ENCODE measurements at regions not wholly inside any gene's neighbourhood (a gene's known extent, or its start where the extent isn't known, plus 50 kb on each side); places are given as distances from the start of the nearest gene placed in this dataset.

DNA sequence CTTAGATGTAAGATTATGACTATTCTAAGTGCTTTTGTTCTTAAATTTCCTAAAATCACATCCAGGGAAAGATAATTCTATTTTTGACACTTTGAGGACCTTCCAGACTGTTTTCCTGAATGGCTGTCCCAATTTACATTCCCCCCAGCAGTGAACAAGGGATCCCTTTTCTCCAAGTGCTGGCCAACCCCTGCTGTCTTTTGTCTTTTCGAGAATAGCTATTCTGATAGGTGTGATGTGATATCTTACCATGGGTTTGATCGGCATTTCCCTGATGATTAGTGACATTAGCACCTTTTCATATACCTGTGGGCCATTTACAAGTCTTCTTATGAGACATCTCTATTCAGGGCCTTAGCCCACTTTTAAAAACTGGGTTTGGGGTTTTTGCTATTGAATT is 526.7 kb upstream of the FZD8 start:
- H3K9me3 Mint-ChIP-seq (ENCODE audit: unreplicated experiment): no peaks in the 10 kb centered on the region
- H3K4me1 Mint-ChIP-seq (ENCODE audit: low read depth, unreplicated experiment): peaks cover 18% of the 10 kb centered on the region
- Histone ChIP-seq H3K9me3 (ENCODE audit: insufficient read depth, low read depth, low read length) (no peaks in the 10 kb centered on the region), H3K4me2 (ENCODE audit: low read length) (no peak overlapping the region), H4K20me1 (ENCODE audit: insufficient read depth, low read length) (no peaks in the 10 kb centered on the region), H3K4me3 (ENCODE audit: insufficient read depth, low read depth, low read length) (no peak overlapping the region), H3K4me1 (ENCODE audit: insufficient read depth, low read length) (peaks cover 23% of the 10 kb centered on the region), H3K79me2 (ENCODE audit: insufficient read depth, low read length) (no peaks in the 10 kb centered on the region), H3K9ac (ENCODE audit: low read length) (no peak overlapping the region), H3K27ac (ENCODE audit: low read depth, low read length) (no peak overlapping the region), H2AFZ (ENCODE audit: low read depth, low read length) (no peak overlapping the region), H3K36me3 (ENCODE audit: insufficient read depth, low read length) (no peaks in the 10 kb centered on the region), H3K27me3 (ENCODE audit: insufficient read depth, low read length) (no peaks in the 10 kb centered on the region)
- no peak for FAIRE-seq
- no peak for DNase-seq (ENCODE audit: low read depth)
- H3K27me3 Mint-ChIP-seq (ENCODE audit: low read depth, unreplicated experiment): no peaks in the 10 kb centered on the region
- H3K36me3 Mint-ChIP-seq (ENCODE audit: low read depth, unreplicated experiment): no peaks in the 10 kb centered on the region
- no peak for TF ChIP-seq EZH2 (IDR thresholded peaks at IDR 0.05; ENCODE audit: insufficient read depth, low read length)
- no peak for TF ChIP-seq CTCF (IDR thresholded peaks at IDR 0.05; ENCODE audit: insufficient read depth, low read depth, low read length)
- no peak overlapping the region for H3K4me3 Mint-ChIP-seq (ENCODE audit: unreplicated experiment)
- H3K27ac Mint-ChIP-seq (ENCODE audit: unreplicated experiment): no peak overlapping the region

DNA sequence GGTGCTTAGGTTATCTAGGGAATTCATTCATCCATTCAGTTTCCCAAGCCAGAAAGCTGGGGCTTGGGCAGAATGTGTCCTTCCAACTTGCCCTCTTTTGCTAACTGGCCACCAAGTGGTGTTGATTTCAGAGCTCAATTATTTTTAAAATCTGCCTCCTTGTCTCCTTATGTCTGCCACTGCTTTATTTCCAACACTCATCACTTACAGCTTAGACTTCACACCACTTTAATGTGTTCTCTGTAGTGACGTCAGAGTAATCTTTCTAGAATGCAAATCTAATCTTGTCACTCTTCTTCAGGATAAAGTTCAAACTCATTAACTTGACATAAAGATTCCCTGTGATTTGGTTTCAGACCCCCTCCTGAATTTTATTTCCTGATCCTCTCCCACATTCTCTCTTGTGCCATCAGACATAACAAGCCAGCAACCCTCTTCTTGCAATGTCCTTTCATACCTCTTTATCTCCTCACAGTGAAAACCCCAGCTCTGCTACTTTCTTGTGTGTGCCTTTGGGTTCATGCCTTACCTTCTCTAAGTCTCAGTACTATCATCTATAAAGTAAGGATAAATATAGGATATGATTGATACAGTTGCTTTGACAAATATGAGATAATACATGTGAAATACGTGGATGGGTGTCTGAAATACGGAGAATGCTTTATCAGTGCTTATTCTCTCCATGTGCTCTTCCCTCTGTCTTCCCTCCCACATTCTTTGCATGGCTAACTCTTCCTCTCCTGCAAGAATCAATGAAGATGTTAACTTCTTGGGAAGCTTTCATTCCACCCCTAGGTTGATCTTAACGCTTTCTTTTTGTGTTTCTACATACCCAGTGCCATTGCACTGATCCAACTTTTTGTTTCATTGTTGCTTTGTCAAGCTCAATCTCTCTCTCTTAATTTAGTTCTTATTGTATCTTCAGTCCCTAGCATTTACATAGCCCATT is 522.7 kb upstream of the FZD8 start:
- no peaks in the 10 kb centered on the region for H3K36me3 Mint-ChIP-seq (ENCODE audit: low read depth, unreplicated experiment)

More for the DNA sequence above, 522.7 kb upstream of the FZD8 start:
- H3K4me3 Mint-ChIP-seq (ENCODE audit: unreplicated experiment): no peak overlapping the region
- no peaks in the 10 kb centered on the region for H3K27me3 Mint-ChIP-seq (ENCODE audit: low read depth, unreplicated experiment)
- Histone ChIP-seq H3K9me3 (ENCODE audit: insufficient read depth, low read depth, low read length) (no peaks in the 10 kb centered on the region), H3K36me3 (ENCODE audit: insufficient read depth, low read length) (no peaks in the 10 kb centered on the region), H3K79me2 (ENCODE audit: insufficient read depth, low read length) (no peaks in the 10 kb centered on the region), H2AFZ (ENCODE audit: low read depth, low read length) (no peak overlapping the region), H3K4me2 (ENCODE audit: low read length) (no peak overlapping the region), H4K20me1 (ENCODE audit: insufficient read depth, low read length) (no peaks in the 10 kb centered on the region), H3K4me3 (ENCODE audit: insufficient read depth, low read depth, low read length) (no peak overlapping the region), H3K4me1 (ENCODE audit: insufficient read depth, low read length) (no peaks in the 10 kb centered on the region), H3K9ac (ENCODE audit: low read length) (no peak overlapping the region), H3K27me3 (ENCODE audit: insufficient read depth, low read length) (no peaks in the 10 kb centered on the region), H3K27ac (ENCODE audit: low read depth, low read length) (no peak overlapping the region)
- H3K27ac Mint-ChIP-seq (ENCODE audit: unreplicated experiment): no peak overlapping the region
- FAIRE-seq (no peak), DNase-seq (ENCODE audit: low read depth) (no peak)
- H3K4me1 Mint-ChIP-seq (ENCODE audit: low read depth, unreplicated experiment): no peaks in the 10 kb centered on the region
- no peak for TF ChIP-seq CTCF (IDR thresholded peaks at IDR 0.05; ENCODE audit: insufficient read depth, low read depth, low read length)
- no peaks in the 10 kb centered on the region for H3K9me3 Mint-ChIP-seq (ENCODE audit: unreplicated experiment)

Measured in astrocyte (in vitro differentiated cells and primary cell).